A549 (cell line): ENCODE measurements at regions not wholly inside any gene's neighbourhood (a gene's known extent, or its start where the extent isn't known, plus 50 kb on each side); places are given as distances from the start of the nearest gene placed in this dataset.

ENCODE experiments used
- CHD2 ChIP-seq: fragments of 150-350 bp; IDR thresholded peaks from 2 replicates; pipeline ENCODE4 v1.6.1; 2014; ENCODE audit warnings: low read length; ENCODE audit not compliant: partially characterized antibody
- CTCF ChIP-seq: fragments of >200 bp; sonication (Bioruptor Twin); formaldehyde crosslinking; IDR thresholded peaks from 3 replicates; pipeline ENCODE4 v1.5.1; 2016
- GATA3 ChIP-seq: IDR thresholded peaks from 2 replicates; pipeline ENCODE4 v1.6.1; 2012; ENCODE audit warnings: borderline replicate concordance
- HDAC2 ChIP-seq: fragments of 200-600 bp; sonication (generic); IDR thresholded peaks from 2 replicates; pipeline ENCODE4 v1.6.1; 2016
- MAFK ChIP-seq: fragments of 450-650 bp; IDR thresholded peaks from 2 replicates; pipeline ENCODE4 v1.6.1; 2014; ENCODE audit not compliant: partially characterized antibody
- NFE2L2 ChIP-seq: fragments of 150-350 bp; conservative IDR thresholded peaks from 2 replicates; pipeline ENCODE4 v1.6.1; 2014; ENCODE audit warnings: low read length
- RAD21 ChIP-seq, 2 experiments: fragments of >200 bp in 1 of 2; sonication (Bioruptor Twin) in 1 of 2; formaldehyde crosslinking in 1 of 2; IDR thresholded peaks in 1 of 2; conservative IDR thresholded peaks in 1 of 2; 2 replicates in 1 of 2; 3 replicates in 1 of 2; pipeline ENCODE4 v1.6.1; 2012 to 2018; ENCODE audit warnings: inconsistent platforms in 1 of 2
- RCOR1 ChIP-seq: fragments of 150-350 bp; IDR thresholded peaks from 2 replicates; pipeline ENCODE4 v1.6.1; 2014; ENCODE audit warnings: antibody characterized with exemption, low read length, low read depth
- ZFP36 ChIP-seq: fragments of 450-650 bp; IDR thresholded peaks from 2 replicates; pipeline ENCODE4 v1.6.1; 2014; ENCODE audit warnings: borderline replicate concordance; ENCODE audit not compliant: partially characterized antibody
- ZSCAN20 ChIP-seq: fragments of 250-450 bp; sonication (Bioruptor Pico); IDR thresholded peaks from 2 replicates; pipeline ENCODE4 v1.8.0; 2022; ENCODE audit warnings: mild to moderate bottlenecking, moderate library complexity
- TF ChIP-seq, protein P1 (sequence below): IDR thresholded peaks from 2 replicates; pipeline ENCODE4 v1.6.1; 2012

DNA sequence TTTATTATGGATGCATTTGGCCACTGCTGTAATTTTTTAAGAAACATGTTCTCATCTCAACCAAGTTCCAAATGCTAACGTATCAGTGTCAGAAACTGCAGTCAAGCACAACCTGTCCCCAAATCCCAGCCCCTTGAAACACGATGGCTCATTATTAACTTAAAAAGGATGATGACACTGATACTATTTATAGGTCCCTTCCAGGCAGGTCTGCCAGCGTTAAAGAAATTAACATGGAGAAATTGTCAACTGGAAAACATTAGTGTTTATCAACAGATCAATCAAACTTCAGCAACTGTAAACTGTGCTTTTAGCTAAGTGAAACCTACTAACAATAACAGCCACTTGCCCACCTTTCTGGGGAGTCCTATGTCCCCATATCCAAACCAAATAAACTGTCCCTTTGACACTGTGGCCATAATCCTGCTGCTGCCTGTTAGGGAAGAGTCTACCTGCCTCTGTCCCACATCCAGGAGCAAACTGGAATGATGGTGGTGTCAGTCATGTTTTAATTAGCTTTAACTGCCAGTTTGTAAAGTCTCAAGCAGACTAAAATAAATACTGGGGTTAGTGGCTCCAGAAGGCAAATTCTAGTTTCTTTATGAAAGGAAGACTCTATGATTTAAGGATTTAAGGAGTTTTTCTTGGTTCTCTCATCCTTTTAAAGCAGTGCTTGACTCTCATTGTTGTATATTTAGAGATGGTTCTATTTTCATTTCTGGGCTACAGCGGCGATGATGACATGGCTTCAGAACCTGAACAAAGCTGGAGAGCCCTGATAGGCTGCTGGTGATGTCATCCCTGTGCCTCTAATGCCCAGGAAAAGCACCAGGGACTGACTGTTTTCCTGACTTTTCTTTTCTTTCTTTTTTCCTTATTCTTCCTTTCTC lies 583.6 kb upstream of the PIK3C3 start:
- TF ChIP-seq CTCF = no peak
- no peak for TF ChIP-seq CHD2
- TF ChIP-seq, protein P1, sequence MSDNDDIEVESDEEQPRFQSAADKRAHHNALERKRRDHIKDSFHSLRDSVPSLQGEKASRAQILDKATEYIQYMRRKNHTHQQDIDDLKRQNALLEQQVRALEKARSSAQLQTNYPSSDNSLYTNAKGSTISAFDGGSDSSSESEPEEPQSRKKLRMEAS = no peak
- no peak for TF ChIP-seq RCOR1
- TF ChIP-seq NFE2L2 = no peak
- TF ChIP-seq ZFP36 = no peak
- TF ChIP-seq HDAC2 = no peak
- no peak for TF ChIP-seq GATA3
- no peak for TF ChIP-seq ZSCAN20 (CRISPR knock-in tag)
- no peak for TF ChIP-seq MAFK
- TF ChIP-seq RAD21 (conservative IDR thresholded peaks at IDR 0.05 in 1 of 2, IDR thresholded peaks at IDR 0.05 in 1 of 2) = no peak
